ENCODE measurements at regions not wholly inside any gene's neighbourhood (a gene's known extent, or its start where the extent isn't known, plus 50 kb on each side); places are given as distances from the start of the nearest gene placed in this dataset.

GRCh38 chr2:168300460-168300859, 53.1 kb upstream of the STK39 start:
- no peaks in the 10 kb centered on the region for H3K36me3 Mint-ChIP-seq (ENCODE audit: low read depth)
- ChIA-PET POLR2A (no interaction called here), CTCF (no interaction called here)
- H3K4me1 Mint-ChIP-seq: no peaks in the 10 kb centered on the region
- H3K27ac Mint-ChIP-seq: no peak overlapping the region
- no peaks in the 10 kb centered on the region for H3K27me3 Mint-ChIP-seq
- intact Hi-C loops (cut with micrococcal nuclease): no loop called here
- no peak overlapping the region for H3K4me3 Mint-ChIP-seq
- no peak for ATAC-seq (ENCODE audit: low read depth)
- no peak for DNase-seq
- peaks cover under 1% of the 10 kb centered on the region for H3K9me3 Mint-ChIP-seq
- no peak for TF ChIP-seq CTCF (IDR thresholded peaks at IDR 0.05)

GRCh38 chr2:168304024-168304681, 56.8 kb upstream of the STK39 start:
- TF ChIP-seq CTCF (IDR thresholded peaks at IDR 0.05): no peak
- H3K9me3 Mint-ChIP-seq: peaks cover 27% of the 10 kb centered on the region
- no peak overlapping the region for H3K27ac Mint-ChIP-seq
- H3K36me3 Mint-ChIP-seq (ENCODE audit: low read depth): no peaks in the 10 kb centered on the region
- POLR2A ChIA-PET: no interaction called here
- intact Hi-C loops (cut with micrococcal nuclease): no loop called here
- H3K4me3 Mint-ChIP-seq: no peak overlapping the region
- no peak for ATAC-seq (ENCODE audit: low read depth)
- CTCF ChIA-PET: no interaction called here
- H3K27me3 Mint-ChIP-seq: no peaks in the 10 kb centered on the region
- no peaks in the 10 kb centered on the region for H3K4me1 Mint-ChIP-seq
- no peak for DNase-seq

- ChIA-PET POLR2A (no interaction called here), CTCF (interaction anchor here (0.6 kb wide), 1 partner anchor 142 kb away, joined by 3 read pairs; no protein-coding TSS in a partner anchor)
- no peak for ATAC-seq (ENCODE audit: low read depth)
- Mint-ChIP-seq H3K27me3 (no peaks in the 10 kb centered on the region), H3K4me3 (no peak overlapping the region), H3K36me3 (ENCODE audit: low read depth) (no peaks in the 10 kb centered on the region), H3K27ac (no peak overlapping the region), H3K4me1 (no peaks in the 10 kb centered on the region), H3K9me3 (peaks cover 28% of the 10 kb centered on the region)
- intact Hi-C loops (cut with micrococcal nuclease): no loop called here
- no peak for DNase-seq
- TF ChIP-seq CTCF (IDR thresholded peaks at IDR 0.05): no peak
Observed at GRCh38 chr2:168307379-168307778, 60.0 kb upstream of the STK39 start.

GRCh38 chr2:168310580-168310979, 63.2 kb upstream of the STK39 start:
- Mint-ChIP-seq H3K4me3 (no peak overlapping the region), H3K4me1 (no peaks in the 10 kb centered on the region), H3K9me3 (peaks cover 27% of the 10 kb centered on the region), H3K27ac (no peak overlapping the region), H3K27me3 (no peaks in the 10 kb centered on the region), H3K36me3 (ENCODE audit: low read depth) (no peaks in the 10 kb centered on the region)
- ChIA-PET CTCF (no interaction called here), POLR2A (no interaction called here)
- TF ChIP-seq CTCF (IDR thresholded peaks at IDR 0.05): no peak
- intact Hi-C loops (cut with micrococcal nuclease): no loop called here
- ATAC-seq (ENCODE audit: low read depth) (no peak), DNase-seq (no peak)

- H3K4me1 Mint-ChIP-seq: no peaks in the 10 kb centered on the region
- peaks cover 20% of the 10 kb centered on the region for H3K9me3 Mint-ChIP-seq
- H3K27me3 Mint-ChIP-seq: no peaks in the 10 kb centered on the region
- ATAC-seq (ENCODE audit: low read depth) (no peak), DNase-seq (no peak)
- no peak overlapping the region for H3K27ac Mint-ChIP-seq
- intact Hi-C loops (cut with micrococcal nuclease): no loop called here
- no peaks in the 10 kb centered on the region for H3K36me3 Mint-ChIP-seq (ENCODE audit: low read depth)
- no peak for TF ChIP-seq CTCF (IDR thresholded peaks at IDR 0.05)
- no peak overlapping the region for H3K4me3 Mint-ChIP-seq
- CTCF ChIA-PET: no interaction called here
- POLR2A ChIA-PET: no interaction called here
Observed at GRCh38 chr2:168311261-168311910, 64.0 kb upstream of the STK39 start.

All from activated B cell treated with CpG ODN at 0.5 μM for 24 hours (primary cell).